GM19351 (cell line): ENCODE measurements at regions not wholly inside any gene's neighbourhood (a gene's known extent, or its start where the extent isn't known, plus 50 kb on each side); places are given as distances from the start of the nearest gene placed in this dataset.

Experiments
- ATAC-seq: cut with Tn5 transposase; IDR thresholded peaks from one replicate; pipeline ENCODE4 v1.9.1; 2021; ENCODE audit warnings: mild to moderate bottlenecking, moderate library complexity; ENCODE audit not compliant: unreplicated experiment

GRCh38 chr7:38069052-38069451 is 109.0 kb upstream of the STARD3NL start:
- no peak for ATAC-seq

- no peak for ATAC-seq
These were observed 107.3 kb upstream of the STARD3NL start for GRCh38 chr7:38070718-38071117.

DNA sequence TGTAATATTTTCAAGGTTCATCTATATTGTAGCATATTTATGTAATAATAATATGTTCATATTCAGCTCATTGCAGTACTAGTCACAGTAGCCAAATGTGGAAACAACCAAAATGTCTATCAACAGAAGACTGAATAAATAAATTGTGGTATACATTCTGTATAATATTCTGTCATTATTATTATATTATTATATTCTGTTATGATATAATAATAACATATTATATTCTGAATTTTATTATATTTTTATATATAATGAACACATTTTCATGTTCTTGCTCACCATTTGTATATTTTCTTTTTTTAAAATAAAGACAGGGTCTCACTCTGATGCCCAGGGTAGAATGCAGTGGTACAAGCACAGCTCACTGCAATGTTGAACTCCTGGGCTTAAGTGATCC is 91.2 kb upstream of the STARD3NL start:
- no peak for ATAC-seq

DNA sequence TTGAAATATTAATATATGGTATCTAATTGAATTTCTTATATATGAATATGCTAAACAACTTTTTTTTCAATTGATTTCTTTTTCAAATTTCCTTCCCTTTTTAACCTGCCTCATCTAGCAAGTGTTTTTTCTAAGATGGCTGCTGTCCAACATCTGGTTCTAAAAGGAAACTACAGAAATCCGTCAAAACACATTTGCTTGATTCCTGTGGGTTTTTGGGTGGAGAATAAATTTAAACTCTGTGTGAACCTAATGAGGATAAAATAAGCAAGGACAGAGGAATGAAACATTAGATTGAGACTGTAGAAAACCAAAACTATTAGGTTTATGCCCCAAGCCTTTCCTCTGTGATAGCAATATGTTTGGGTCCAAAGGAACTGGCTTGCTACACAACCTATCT is 75.5 kb upstream of the STARD3NL start:
- no peak for ATAC-seq

- peak; percentile 59 for ATAC-seq
These were observed 72.1 kb upstream of the STARD3NL start for GRCh38 chr7:38105874-38106483.

DNA sequence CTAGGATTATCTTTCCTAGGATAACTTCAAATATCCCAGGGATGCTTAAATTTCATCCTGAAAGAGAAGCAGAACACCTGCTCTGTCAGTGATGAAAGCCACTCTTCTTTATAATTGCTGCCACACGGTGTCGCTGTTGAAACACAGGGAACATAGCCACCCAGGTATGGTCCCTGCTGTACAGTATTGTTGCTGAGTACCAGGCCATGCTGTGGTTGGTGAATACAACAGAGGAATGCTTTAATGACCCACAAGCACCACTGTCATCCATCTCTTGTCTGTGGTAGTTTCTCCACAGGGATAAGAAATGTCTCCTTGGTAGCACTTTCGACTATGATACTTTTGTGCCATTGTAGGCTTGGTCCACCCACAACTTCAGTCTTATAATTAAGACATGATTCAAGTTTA is 70.6 kb upstream of the STARD3NL start:
- ATAC-seq, result peak; percentile 80

GRCh38 chr7:38112075-38112474 is 66.0 kb upstream of the STARD3NL start:
- ATAC-seq, result no peak

GRCh38 chr7:38120076-38120475 is 58.0 kb upstream of the STARD3NL start:
- no peak for ATAC-seq

DNA sequence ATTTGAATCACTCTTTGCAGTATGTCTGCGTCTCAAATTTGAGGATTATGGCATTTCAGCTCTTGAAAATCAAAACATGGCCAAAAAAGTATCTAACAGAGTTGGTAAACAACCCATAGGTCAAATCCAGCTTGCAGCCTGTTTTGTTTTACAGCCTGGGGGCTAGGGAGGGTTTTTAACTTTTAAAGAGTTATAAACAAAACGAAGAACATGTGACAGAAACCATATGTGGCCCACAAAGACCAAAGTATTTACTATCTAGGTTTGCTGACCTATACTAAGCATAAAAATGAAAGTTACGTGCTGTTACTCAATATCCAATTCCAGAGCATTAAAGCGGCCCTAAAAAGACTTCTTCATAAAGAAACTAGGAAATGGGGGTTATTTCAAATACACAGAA is 55.5 kb upstream of the STARD3NL start:
- ATAC-seq, result no peak

DNA sequence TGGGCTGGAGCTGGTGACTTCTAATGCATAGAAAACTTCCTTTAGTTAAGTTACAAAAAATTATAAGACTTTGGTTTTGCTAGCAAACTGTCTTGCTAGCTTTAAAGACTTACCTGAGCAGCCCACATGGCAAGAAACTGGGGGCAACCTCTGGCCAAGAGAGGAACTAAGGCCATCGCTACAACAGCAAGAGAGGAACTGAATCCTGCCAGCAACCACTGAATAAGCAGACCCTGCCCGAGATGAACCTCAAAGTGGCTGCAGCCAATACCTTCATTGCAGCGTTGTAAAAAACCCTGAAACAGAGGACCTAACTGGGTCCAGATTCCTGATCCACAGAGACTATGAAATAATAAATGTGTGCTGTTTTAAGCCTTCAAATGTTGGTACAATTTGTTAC is 54.6 kb upstream of the STARD3NL start:
- no peak for ATAC-seq

DNA sequence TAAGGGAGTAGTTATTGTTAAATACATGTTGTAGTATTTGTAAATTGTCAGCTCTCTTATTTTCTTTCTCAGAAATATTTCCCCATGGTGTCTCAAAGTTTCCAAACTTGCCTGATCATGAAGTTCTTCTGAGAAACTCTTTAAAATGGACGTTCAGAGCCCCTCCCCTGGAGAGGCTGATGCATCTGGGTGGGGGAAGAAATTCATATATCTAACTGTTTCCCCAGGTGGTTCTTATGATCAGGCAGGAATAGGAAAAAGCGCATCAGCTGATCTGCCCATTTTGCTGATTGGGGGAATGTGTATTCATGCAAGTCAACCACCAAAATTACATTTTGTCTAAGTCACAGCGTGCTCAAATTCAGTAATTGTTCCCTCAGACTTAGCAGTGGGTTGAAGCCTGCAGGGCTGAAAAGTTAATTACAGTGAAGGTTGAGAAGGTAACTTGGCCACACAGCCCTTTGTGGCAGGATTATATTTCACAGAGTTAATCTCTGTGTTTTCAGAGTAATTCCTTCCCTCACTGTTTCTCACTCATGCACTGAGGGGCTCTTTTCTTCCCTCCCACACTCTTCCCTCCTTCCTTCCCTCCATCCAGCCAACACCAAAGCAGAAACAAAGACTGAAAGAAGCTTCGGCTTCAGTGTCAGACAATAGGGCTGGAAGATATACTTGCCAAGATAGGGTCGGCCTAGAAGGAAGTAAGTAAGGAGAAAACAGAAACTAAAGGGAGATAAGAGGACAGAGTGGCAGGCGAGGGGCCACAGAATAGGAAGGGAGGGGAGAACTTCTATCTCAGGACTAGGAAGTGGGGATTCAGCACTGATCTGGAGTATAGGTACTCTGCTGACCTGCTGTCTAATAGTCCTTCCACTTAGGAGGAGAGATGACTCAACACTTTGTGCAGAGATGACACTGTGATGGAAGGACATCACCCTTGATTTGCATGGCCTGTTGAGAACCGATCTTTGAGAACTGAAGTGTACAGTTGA is 50.5 kb upstream of the STARD3NL start:
- peak; percentile 78 for ATAC-seq
